Gastroesophageal sphincter (tissue), 2 donors: ENCODE measurements at regions not wholly inside any gene's neighbourhood (a gene's known extent, or its start where the extent isn't known, plus 50 kb on each side); places are given as distances from the start of the nearest gene placed in this dataset.

Experiments
- EP300 ChIP-seq: sonication (generic); formaldehyde crosslinking; IDR thresholded peaks from one replicate; pipeline ENCODE4 v1.6.1; 2017; ENCODE audit warnings: antibody characterized with exemption, mild to moderate bottlenecking
- POLR2AphosphoS5 ChIP-seq: sonication (generic); formaldehyde crosslinking; IDR thresholded peaks from one replicate; pipeline ENCODE4 v1.6.1; 2017; ENCODE audit warnings: antibody characterized with exemption

- no peak for TF ChIP-seq EP300
- no peak for TF ChIP-seq POLR2AphosphoS5
Observed at GRCh38 chr16:63625126-63625525, 1496.7 kb downstream of the CDH11 start.
